ENCODE measurements at regions not wholly inside any gene's neighbourhood (a gene's known extent, or its start where the extent isn't known, plus 50 kb on each side); places are given as distances from the start of the nearest gene placed in this dataset.

DNA sequence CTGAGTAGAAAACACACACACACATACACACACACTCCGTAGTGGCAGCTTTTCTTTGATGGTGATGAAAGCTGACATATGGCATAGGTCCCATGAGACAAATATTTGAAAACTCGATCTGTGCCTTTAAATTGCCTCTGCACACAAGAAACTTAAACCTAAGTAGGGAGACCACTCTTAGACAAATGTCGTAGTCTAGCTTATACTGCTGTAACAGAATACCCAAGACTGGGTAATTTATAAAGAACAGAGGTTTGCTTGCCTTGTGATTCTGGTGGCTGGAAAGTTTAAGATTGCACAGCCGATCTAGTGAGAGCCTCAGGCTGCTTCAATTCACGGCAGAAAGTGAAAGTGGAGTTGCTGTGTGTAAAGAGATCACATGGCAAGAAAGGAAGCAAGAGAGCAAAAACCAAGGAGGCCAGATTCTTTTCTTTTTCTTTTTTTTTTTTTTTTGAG, 489.4 kb upstream of the SORCS1 start:
- Histone ChIP-seq H3K27me3 (ENCODE audit: control insufficient read depth, insufficient read depth, low read length) (no peaks in the 10 kb centered on the region), H3K4me3 (ENCODE audit: low read depth, low read length) (no peak overlapping the region), H3K36me3 (ENCODE audit: control insufficient read depth, insufficient read depth, low read length) (no peaks in the 10 kb centered on the region), H3K9ac (ENCODE audit: low read depth, low read length) (no peak overlapping the region), H3K9me3 (ENCODE audit: control insufficient read depth, insufficient read depth, low read length) (no peaks in the 10 kb centered on the region), H3K4me1 (ENCODE audit: control insufficient read depth, insufficient read depth, low read length) (no peaks in the 10 kb centered on the region)

DNA sequence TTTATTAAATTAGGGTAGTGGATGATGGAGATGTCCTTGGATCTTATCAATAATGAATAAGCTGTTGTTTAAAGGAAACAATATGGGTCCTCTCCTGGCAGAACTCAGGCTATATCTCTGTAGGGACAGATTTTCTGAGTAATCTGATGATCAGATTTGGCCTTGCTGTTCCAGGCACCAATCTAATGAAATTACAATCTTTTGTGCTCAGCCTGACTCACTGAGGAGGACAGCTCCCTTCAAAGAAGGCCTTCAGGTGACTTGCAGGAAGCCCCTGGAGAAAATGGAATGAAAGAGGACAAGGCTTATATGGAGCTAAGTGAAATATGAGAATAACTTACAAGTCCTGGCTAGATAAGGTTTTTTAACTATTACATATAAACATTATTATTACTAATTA, 486.4 kb upstream of the SORCS1 start:
- no peaks in the 10 kb centered on the region for H3K9me3 ChIP-seq (ENCODE audit: control insufficient read depth, insufficient read depth, low read length)
- no peak overlapping the region for H3K4me3 ChIP-seq (ENCODE audit: low read depth, low read length)
- H3K9ac ChIP-seq (ENCODE audit: low read depth, low read length): no peak overlapping the region
- H3K4me1 ChIP-seq (ENCODE audit: control insufficient read depth, insufficient read depth, low read length): no peaks in the 10 kb centered on the region
- no peaks in the 10 kb centered on the region for H3K27me3 ChIP-seq (ENCODE audit: control insufficient read depth, insufficient read depth, low read length)
- H3K36me3 ChIP-seq (ENCODE audit: control insufficient read depth, insufficient read depth, low read length): no peaks in the 10 kb centered on the region

DNA sequence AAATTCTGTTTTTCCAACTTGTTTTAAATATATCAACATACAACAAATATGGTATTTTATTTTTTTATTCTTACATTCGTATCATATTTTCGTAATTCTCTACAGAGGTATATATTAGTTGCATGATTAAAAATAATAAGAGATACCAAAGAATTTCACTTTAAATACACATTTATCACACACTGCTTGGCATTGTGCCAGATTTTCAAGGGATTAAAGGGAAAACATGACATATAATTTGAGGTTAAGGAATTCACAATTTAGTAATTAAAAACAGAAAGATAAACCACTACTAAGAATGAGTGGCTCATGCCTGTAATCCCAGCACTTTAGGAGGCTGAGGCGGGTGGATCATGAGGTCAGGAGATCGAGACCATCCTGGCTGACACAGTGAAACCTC, 484.7 kb upstream of the SORCS1 start:
- Histone ChIP-seq H3K4me3 (ENCODE audit: low read depth, low read length) (no peak overlapping the region), H3K36me3 (ENCODE audit: control insufficient read depth, insufficient read depth, low read length) (no peaks in the 10 kb centered on the region), H3K9me3 (ENCODE audit: control insufficient read depth, insufficient read depth, low read length) (no peaks in the 10 kb centered on the region), H3K4me1 (ENCODE audit: control insufficient read depth, insufficient read depth, low read length) (no peaks in the 10 kb centered on the region), H3K27me3 (ENCODE audit: control insufficient read depth, insufficient read depth, low read length) (no peaks in the 10 kb centered on the region), H3K9ac (ENCODE audit: low read depth, low read length) (no peak overlapping the region)

DNA sequence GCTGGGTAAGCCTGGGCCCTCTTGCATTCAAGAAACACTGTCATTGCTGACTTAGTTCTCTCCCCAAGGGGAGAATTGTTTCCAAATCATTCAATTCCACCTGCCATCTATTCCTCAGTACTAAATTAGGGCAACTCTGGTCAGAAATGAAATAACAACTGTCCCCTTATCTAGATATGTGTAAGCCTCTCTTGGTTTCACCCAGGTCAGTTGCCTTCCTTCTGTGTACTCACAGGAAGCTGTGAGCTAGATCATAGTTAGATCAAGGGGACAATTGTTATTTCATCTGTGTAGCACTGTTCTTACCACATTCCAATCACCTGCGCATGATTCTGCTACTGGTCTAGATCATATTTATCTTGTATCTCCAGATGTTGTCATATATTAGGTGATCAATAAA, 483.0 kb upstream of the SORCS1 start:
- Histone ChIP-seq H3K27me3 (ENCODE audit: control insufficient read depth, insufficient read depth, low read length) (no peaks in the 10 kb centered on the region), H3K4me1 (ENCODE audit: control insufficient read depth, insufficient read depth, low read length) (no peaks in the 10 kb centered on the region), H3K9me3 (ENCODE audit: control insufficient read depth, insufficient read depth, low read length) (no peaks in the 10 kb centered on the region), H3K9ac (ENCODE audit: low read depth, low read length) (no peak overlapping the region), H3K36me3 (ENCODE audit: control insufficient read depth, insufficient read depth, low read length) (no peaks in the 10 kb centered on the region), H3K4me3 (ENCODE audit: low read depth, low read length) (no peak overlapping the region)

DNA sequence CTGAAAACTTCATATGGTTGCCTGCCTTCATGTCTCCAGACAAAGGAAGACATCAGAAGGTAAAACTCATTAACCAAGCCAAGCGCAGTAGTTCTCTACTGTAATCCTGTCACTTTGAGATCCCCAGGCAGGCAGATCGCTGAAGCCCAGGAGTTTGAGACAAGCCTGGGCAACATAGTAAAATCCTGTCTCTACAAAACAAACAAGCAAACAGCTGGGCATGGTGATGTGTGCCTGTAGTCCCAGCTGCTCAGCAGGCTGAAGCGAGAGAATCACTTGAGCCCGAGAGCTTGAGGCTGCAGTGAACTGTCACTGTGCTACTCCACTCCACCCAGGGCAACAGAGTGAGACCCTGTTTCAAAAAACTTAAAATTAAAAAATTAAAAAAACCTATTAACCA, 467.4 kb upstream of the SORCS1 start:
- Histone ChIP-seq H3K4me1 (ENCODE audit: control insufficient read depth, insufficient read depth, low read length) (no peaks in the 10 kb centered on the region), H3K36me3 (ENCODE audit: control insufficient read depth, insufficient read depth, low read length) (no peaks in the 10 kb centered on the region), H3K4me3 (ENCODE audit: low read depth, low read length) (no peak overlapping the region), H3K27me3 (ENCODE audit: control insufficient read depth, insufficient read depth, low read length) (no peaks in the 10 kb centered on the region), H3K9me3 (ENCODE audit: control insufficient read depth, insufficient read depth, low read length) (no peaks in the 10 kb centered on the region), H3K9ac (ENCODE audit: low read depth, low read length) (no peak overlapping the region)

DNA sequence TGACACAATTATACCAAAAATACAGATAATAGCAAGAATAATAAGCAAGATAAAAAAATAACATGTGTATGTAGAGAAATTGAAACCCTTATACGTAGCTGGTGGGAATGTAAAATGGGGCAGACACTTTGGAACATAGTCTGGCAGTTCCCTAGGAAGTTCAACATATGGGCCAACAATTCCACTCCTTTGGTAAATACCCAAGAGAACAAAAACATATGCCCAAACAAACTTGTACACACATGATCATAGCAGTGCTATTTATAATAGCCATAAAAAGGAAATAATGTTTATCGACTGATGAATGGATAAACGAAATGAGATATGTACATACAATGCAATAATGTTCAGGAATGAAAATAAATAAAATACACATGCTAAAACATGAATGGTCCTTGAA, 462.4 kb upstream of the SORCS1 start:
- Histone ChIP-seq H3K36me3 (ENCODE audit: control insufficient read depth, insufficient read depth, low read length) (no peaks in the 10 kb centered on the region), H3K9ac (ENCODE audit: low read depth, low read length) (no peak overlapping the region), H3K4me3 (ENCODE audit: low read depth, low read length) (no peak overlapping the region), H3K27me3 (ENCODE audit: control insufficient read depth, insufficient read depth, low read length) (no peaks in the 10 kb centered on the region), H3K4me1 (ENCODE audit: control insufficient read depth, insufficient read depth, low read length) (no peaks in the 10 kb centered on the region), H3K9me3 (ENCODE audit: control insufficient read depth, insufficient read depth, low read length) (no peaks in the 10 kb centered on the region)

DNA sequence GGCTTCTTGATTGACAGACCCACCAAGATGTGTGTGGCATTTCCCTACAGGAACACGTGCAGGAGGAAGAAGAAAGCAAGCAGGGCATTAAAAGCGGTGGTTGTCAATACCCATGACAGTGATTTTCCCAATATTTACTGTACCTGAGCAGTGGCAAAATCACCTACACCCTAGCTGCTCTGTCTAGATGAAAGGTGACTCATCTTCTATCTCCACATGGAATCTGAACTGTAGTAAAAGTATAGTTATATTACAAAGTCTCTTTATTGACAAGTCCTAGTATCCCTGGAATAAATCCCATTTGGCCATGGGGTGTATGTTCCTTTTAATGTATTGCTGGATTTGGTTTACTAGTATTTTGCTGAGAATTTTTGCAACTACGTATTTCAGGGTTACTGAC, 458.8 kb upstream of the SORCS1 start:
- Histone ChIP-seq H3K9me3 (ENCODE audit: control insufficient read depth, insufficient read depth, low read length) (no peaks in the 10 kb centered on the region), H3K4me1 (ENCODE audit: control insufficient read depth, insufficient read depth, low read length) (no peaks in the 10 kb centered on the region), H3K9ac (ENCODE audit: low read depth, low read length) (no peak overlapping the region), H3K4me3 (ENCODE audit: low read depth, low read length) (no peak overlapping the region), H3K36me3 (ENCODE audit: control insufficient read depth, insufficient read depth, low read length) (no peaks in the 10 kb centered on the region), H3K27me3 (ENCODE audit: control insufficient read depth, insufficient read depth, low read length) (no peaks in the 10 kb centered on the region)

DNA sequence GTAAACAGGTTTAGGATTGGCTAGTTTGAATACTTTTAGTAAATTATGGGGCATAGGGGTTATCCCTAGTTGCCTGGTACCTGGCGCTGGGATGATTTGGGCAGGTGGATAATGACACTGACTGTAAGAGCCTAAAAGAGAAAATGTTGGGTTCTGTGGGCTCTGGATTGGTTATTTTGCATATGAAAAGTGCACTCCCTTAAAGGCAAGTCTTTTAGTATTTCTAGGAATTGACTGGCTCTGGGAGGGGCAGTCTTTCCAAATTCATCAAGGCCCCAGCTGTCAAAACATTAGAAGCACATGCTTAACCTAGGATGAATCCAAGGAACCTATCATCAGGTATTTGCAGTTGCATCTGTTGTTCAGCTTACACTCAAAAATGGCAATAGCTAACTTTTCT, 454.6 kb upstream of the SORCS1 start:
- no peaks in the 10 kb centered on the region for H3K36me3 ChIP-seq (ENCODE audit: control insufficient read depth, insufficient read depth, low read length)

DNA sequence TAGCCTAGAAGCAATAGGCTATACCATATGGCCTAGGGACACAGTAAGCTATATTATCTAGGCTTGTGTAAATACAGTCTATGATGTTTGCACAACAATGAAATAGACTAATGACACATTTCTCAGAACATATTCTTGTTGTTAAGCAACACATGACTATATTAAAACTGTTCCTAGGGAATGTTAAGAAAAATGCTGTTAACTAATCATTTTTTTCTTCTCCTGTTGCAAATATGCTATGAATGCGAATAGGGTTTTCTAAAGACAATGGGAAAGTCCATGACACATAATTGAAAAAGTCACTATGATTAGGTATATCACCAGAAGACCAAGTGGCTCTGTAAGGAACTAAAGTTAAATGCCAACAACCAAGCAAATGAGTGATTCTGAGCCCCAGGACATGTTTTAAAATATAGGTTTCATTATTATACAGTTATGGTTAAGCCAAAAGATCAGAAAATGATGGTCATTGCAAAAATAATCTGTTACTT, 454.0 kb upstream of the SORCS1 start:
- no peak overlapping the region for H3K4me3 ChIP-seq (ENCODE audit: low read depth, low read length)
- H3K27me3 ChIP-seq (ENCODE audit: control insufficient read depth, insufficient read depth, low read length): no peaks in the 10 kb centered on the region
- no peak overlapping the region for H3K9ac ChIP-seq (ENCODE audit: low read depth, low read length)
- no peaks in the 10 kb centered on the region for H3K4me1 ChIP-seq (ENCODE audit: control insufficient read depth, insufficient read depth, low read length)
- H3K36me3 ChIP-seq (ENCODE audit: control insufficient read depth, insufficient read depth, low read length): no peaks in the 10 kb centered on the region
- H3K9me3 ChIP-seq (ENCODE audit: control insufficient read depth, insufficient read depth, low read length): no peaks in the 10 kb centered on the region

More for the DNA sequence above, 454.6 kb upstream of the SORCS1 start:
- Histone ChIP-seq H3K9me3 (ENCODE audit: control insufficient read depth, insufficient read depth, low read length) (no peaks in the 10 kb centered on the region), H3K4me1 (ENCODE audit: control insufficient read depth, insufficient read depth, low read length) (no peaks in the 10 kb centered on the region), H3K9ac (ENCODE audit: low read depth, low read length) (no peak overlapping the region), H3K27me3 (ENCODE audit: control insufficient read depth, insufficient read depth, low read length) (no peaks in the 10 kb centered on the region), H3K4me3 (ENCODE audit: low read depth, low read length) (no peak overlapping the region)

DNA sequence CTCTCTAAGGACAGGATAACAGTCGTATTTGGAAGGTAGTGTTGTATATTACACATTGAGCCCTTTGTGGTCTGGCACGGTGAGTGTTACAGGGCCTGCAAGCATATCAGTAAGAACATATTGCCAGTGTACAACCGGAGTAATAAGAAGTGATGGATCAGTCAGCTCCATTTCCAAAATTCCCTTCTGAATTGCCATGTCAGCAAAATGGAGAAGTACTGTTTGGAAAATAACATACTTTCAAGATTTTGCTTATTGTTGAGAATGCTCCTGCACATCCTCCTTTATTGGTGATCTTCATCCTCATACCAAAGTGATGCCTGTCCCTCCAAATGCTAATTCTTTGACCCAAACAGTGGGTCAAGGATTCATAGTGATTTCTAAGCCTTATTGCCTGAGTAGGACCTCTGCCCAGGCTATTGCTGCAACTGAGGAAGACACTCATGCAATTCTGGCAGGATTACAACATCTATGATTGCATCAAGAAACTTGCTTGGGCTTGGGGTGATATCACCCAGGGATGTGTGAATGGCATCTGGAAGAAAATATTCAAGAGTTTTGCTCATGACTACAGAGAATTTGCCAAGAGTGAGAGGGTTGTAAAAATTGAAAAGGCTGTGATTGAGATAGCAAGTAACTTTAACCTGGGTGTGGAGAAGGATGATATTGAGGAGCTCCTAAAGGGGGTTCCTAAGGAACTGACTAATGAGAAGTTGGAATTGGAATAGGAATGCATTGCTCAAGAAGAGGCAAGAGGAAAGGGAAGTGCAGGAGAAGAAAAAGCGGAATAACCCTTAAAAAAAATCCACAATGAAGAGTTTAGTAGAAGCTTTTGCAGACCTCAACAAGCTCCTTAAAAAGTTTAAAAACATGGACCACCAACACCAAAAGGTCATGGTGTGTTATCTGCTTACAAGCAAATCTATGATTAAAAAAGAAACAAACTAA, 452.2 kb upstream of the SORCS1 start:
- no peaks in the 10 kb centered on the region for H3K36me3 ChIP-seq (ENCODE audit: control insufficient read depth, insufficient read depth, low read length)
- no peaks in the 10 kb centered on the region for H3K4me1 ChIP-seq (ENCODE audit: control insufficient read depth, insufficient read depth, low read length)
- no peak overlapping the region for H3K9ac ChIP-seq (ENCODE audit: low read depth, low read length)
- no peak overlapping the region for H3K4me3 ChIP-seq (ENCODE audit: low read depth, low read length)
- no peaks in the 10 kb centered on the region for H3K9me3 ChIP-seq (ENCODE audit: control insufficient read depth, insufficient read depth, low read length)
- H3K27me3 ChIP-seq (ENCODE audit: control insufficient read depth, insufficient read depth, low read length): no peaks in the 10 kb centered on the region

DNA sequence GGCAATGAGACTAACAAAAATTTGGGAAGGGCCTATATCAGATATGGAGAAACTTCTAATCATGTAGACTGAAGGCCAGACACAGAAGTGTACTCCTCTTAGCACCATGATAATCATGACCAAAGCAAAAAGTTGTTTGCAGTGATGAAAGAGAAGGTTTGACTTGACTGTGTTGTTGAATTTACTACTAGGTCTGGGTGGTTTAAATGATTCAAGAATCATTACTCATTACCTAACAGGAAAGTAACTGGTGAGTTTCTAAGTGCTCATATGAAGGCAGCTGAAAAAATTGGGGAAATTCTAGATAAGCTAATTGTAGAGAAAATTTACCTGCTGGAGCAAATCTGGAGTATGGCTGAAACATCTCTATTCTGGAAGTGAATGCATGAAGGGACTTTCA, 451.5 kb upstream of the SORCS1 start:
- Histone ChIP-seq H3K27me3 (ENCODE audit: control insufficient read depth, insufficient read depth, low read length) (no peaks in the 10 kb centered on the region), H3K4me1 (ENCODE audit: control insufficient read depth, insufficient read depth, low read length) (no peaks in the 10 kb centered on the region), H3K36me3 (ENCODE audit: control insufficient read depth, insufficient read depth, low read length) (no peaks in the 10 kb centered on the region), H3K4me3 (ENCODE audit: low read depth, low read length) (no peak overlapping the region), H3K9ac (ENCODE audit: low read depth, low read length) (no peak overlapping the region), H3K9me3 (ENCODE audit: control insufficient read depth, insufficient read depth, low read length) (no peaks in the 10 kb centered on the region)

DNA sequence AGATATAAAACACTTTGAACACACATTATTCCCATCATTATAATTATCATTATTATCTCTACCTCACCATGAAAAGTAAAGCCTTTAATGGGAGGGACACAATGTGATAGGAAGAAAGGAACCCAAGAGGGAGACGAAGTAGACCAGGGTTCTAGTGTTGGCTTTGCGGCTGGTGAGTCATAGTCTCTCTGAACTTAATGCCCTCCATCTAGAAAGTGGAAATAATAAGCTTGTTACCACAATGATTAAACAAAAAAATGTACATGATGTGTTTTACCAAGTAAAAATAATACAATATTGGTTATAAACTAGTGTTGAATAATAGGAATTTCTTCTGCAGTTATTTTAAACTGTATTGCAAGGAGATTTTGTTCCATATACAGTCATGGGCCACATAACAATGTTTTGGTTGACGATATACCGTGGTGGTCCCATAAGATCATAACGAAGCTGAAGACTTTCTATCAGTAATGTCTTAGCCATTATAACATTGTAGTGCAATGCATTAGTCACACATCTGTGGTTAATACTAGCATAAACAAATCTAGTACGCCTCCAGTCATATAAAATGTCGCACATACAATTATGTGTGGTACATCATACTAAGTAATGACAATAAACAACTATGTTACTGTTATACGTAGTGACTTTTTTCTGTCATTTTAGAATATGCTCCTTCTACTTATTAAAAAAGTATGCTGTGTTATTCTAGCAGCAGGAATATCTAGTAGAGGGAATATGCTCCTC, 450.6 kb upstream of the SORCS1 start:
- H3K4me3 ChIP-seq (ENCODE audit: low read depth, low read length): no peak overlapping the region
- no peaks in the 10 kb centered on the region for H3K36me3 ChIP-seq (ENCODE audit: control insufficient read depth, insufficient read depth, low read length)
- no peaks in the 10 kb centered on the region for H3K4me1 ChIP-seq (ENCODE audit: control insufficient read depth, insufficient read depth, low read length)
- no peaks in the 10 kb centered on the region for H3K27me3 ChIP-seq (ENCODE audit: control insufficient read depth, insufficient read depth, low read length)
- H3K9me3 ChIP-seq (ENCODE audit: control insufficient read depth, insufficient read depth, low read length): no peaks in the 10 kb centered on the region
- no peak overlapping the region for H3K9ac ChIP-seq (ENCODE audit: low read depth, low read length)

All from iPS-15b (cell line).